ENCODE measurements at regions not wholly inside any gene's neighbourhood (a gene's known extent, or its start where the extent isn't known, plus 50 kb on each side); places are given as distances from the start of the nearest gene placed in this dataset.

- ChIA-PET CTCF (interaction anchor here (0.5 kb wide), 1 partner anchor 31 kb away, joined by 3 read pairs; no protein-coding TSS in a partner anchor), POLR2A (no interaction called here)
These were observed 50.1 kb upstream of the ABHD2 start for GRCh38 chr15:89038146-89038545.

More at GRCh38 chr15:89038146-89038545, 50.1 kb upstream of the ABHD2 start:
- Histone ChIP-seq H3K36me3 (ENCODE audit: control insufficient read depth, insufficient read depth, low read length) (no peaks in the 10 kb centered on the region), H3K4me3 (ENCODE audit: low read depth, low read length) (no peak overlapping the region), H3K9me3 (no peaks in the 10 kb centered on the region), H3K4me1 (no peaks in the 10 kb centered on the region), H3K27me3 (replicated peaks; ENCODE audit: control insufficient read depth, insufficient read depth, low read length) (no peaks in the 10 kb centered on the region)
- no peaks in the 10 kb centered on the region for H3K36me3 Mint-ChIP-seq (ENCODE audit: insufficient read depth, unreplicated experiment)
- DNase-seq: no peak
- no peaks in the 10 kb centered on the region for H3K4me1 Mint-ChIP-seq (ENCODE audit: low read depth, unreplicated experiment)
- no TSS peak for BruUV-seq (replicated peaks)
- intact Hi-C loops (cut with micrococcal nuclease; ENCODE audit: unreplicated experiment): no loop called here
- H3K27me3 Mint-ChIP-seq (ENCODE audit: insufficient read depth, unreplicated experiment): peaks cover 7% of the 10 kb centered on the region
- H3K4me3 Mint-ChIP-seq (ENCODE audit: unreplicated experiment): no peak overlapping the region
- no peaks in the 10 kb centered on the region for H3K9me3 Mint-ChIP-seq (ENCODE audit: unreplicated experiment)
- H3K27ac Mint-ChIP-seq (ENCODE audit: unreplicated experiment): no peak overlapping the region
- TF ChIP-seq CTCF (IDR thresholded peaks at IDR 0.05; ENCODE audit: insufficient read depth in 1 of 2, low read depth in 1 of 2, low read length in 1 of 2, severe bottlenecking in 1 of 2, unreplicated experiment in 1 of 2): no peak

Data from Caco-2 (cell line).